Lower leg skin (tissue), 3 donors: ENCODE measurements at regions not wholly inside any gene's neighbourhood (a gene's known extent, or its start where the extent isn't known, plus 50 kb on each side); places are given as distances from the start of the nearest gene placed in this dataset.

Source experiments
- POLR2A ChIP-seq, 2 donors: fragments of 450-650 bp; IDR thresholded peaks; one replicate each; pipeline ENCODE4 v1.6.1; 2016 to 2017; ENCODE audit warnings: antibody characterized with exemption in 2 of 2, mild to moderate bottlenecking in 1 of 2, moderate library complexity in 1 of 2
- TF ChIP-seq, protein P1 (sequence below), 3 donors: fragments of 450-650 bp; IDR thresholded peaks; one replicate each; pipeline ENCODE4 v1.5.1; 2016; ENCODE audit warnings: antibody characterized with exemption in 3 of 3, mild to moderate bottlenecking in 3 of 3, moderate library complexity in 2 of 3

DNA sequence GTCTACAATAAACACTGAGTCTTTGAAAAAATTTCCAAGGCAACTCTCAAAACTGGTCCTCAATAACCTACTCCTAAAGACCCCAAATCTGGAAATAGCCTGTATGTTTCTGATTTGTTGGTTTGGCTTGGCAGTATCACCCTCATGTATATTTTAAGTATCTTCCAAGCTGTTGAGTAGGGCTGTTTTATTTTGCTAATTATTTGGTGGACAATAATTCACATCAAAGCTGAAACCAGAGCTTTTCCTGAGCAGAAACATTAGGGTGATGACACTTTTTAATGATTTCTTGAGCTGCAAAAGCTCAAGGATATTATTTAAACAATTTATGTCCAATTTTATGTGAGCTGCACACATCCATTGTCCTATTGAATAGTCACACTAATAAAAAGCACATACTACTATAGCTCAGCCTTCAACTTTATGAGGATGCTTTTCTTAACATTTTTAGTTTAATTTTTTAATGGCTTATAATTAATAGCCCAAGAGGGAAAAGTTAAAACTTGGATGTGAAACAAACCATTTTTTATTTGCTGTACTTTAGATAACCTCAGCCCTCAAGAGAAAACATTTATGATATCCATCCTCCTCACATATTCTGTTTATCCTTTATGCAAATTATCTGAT lies 393.1 kb downstream of the TAF11L14 start:
- TF ChIP-seq, protein P1, sequence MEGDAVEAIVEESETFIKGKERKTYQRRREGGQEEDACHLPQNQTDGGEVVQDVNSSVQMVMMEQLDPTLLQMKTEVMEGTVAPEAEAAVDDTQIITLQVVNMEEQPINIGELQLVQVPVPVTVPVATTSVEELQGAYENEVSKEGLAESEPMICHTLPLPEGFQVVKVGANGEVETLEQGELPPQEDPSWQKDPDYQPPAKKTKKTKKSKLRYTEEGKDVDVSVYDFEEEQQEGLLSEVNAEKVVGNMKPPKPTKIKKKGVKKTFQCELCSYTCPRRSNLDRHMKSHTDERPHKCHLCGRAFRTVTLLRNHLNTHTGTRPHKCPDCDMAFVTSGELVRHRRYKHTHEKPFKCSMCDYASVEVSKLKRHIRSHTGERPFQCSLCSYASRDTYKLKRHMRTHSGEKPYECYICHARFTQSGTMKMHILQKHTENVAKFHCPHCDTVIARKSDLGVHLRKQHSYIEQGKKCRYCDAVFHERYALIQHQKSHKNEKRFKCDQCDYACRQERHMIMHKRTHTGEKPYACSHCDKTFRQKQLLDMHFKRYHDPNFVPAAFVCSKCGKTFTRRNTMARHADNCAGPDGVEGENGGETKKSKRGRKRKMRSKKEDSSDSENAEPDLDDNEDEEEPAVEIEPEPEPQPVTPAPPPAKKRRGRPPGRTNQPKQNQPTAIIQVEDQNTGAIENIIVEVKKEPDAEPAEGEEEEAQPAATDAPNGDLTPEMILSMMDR (IDR thresholded peaks at IDR 0.05), result no peak
- no peak for TF ChIP-seq POLR2A (IDR thresholded peaks at IDR 0.05)
